ENCODE measurements at regions not wholly inside any gene's neighbourhood (a gene's known extent, or its start where the extent isn't known, plus 50 kb on each side); places are given as distances from the start of the nearest gene placed in this dataset.

DNA sequence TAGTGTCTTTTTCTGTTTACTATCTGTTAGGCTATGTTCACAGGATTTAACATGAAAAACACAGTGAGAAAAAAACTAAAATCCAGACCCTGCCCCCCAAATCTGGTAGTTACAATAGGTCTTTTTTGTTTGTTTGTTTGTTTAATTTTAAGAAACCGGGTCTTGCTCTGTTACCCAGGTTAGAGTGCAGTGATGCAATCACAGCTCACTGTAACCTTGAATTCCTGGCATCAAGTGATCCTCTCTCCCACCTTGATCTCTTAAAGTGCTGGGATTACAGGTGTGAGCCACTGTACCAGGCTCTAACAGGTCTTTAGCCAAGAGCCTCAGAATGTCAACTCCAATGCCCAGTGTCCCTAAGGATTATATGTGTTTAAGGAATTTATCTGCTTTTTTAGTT is 88.0 kb upstream of the GOLIM4 start:
- TF ChIP-seq EZH2phosphoT487 (IDR thresholded peaks at IDR 0.05; ENCODE audit: insufficient read depth, low read depth) (no peak), EZH2 (IDR thresholded peaks at IDR 0.05; ENCODE audit: insufficient read depth, poor library complexity, severe bottlenecking) (no peak)

Measured in GM23248 (cell line).